Activated CD8-positive, alpha-beta memory T cell treated with anti-CD3 and anti-CD28 coated beads, Interleukin-2, amount 10 ng/mL, durations not matched to agents 7 days and 5 days (primary cell): ENCODE measurements at regions not wholly inside any gene's neighbourhood (a gene's known extent, or its start where the extent isn't known, plus 50 kb on each side); places are given as distances from the start of the nearest gene placed in this dataset.
"Not testable (repeated sequence)": the region's sequence is repeated elsewhere in the genome, so short reads cannot be mapped to it uniquely, and the experiment has no call there.

Experiments
- ATAC-seq: fragments of 150-1000 bp; cut with Tn5 transposase; one replicate; pipeline ENCODE4 v1.10.0; 2021; ENCODE audit warnings: moderate library complexity
- CTCF ChIA-PET: fragments of 350-600 bp; sonication (Branson Sonifier 250); formaldehyde crosslinking; loops from one replicate; lab custom pipeline; 2021; ENCODE audit warnings: antibody characterized with exemption; lab: Charles Lee
- DNase-seq: peaks from one replicate; pipeline ENCODE4 v3.0.0-alpha.2; 2020
- H3K27ac Mint-ChIP-seq: one replicate; pipeline ENCODE4 v1.8.0; 2021; ENCODE audit warnings: mild to moderate bottlenecking, mixed read lengths
- H3K27me3 Mint-ChIP-seq: one replicate; pipeline ENCODE4 v1.8.0; 2021; ENCODE audit warnings: mixed read lengths
- H3K36me3 Mint-ChIP-seq: one replicate; pipeline ENCODE4 v1.8.0; 2021; ENCODE audit warnings: mild to moderate bottlenecking, mixed read lengths
- H3K4me1 Mint-ChIP-seq: one replicate; pipeline ENCODE4 v1.8.0; 2021; ENCODE audit warnings: mixed read lengths
- H3K4me3 Mint-ChIP-seq: one replicate; pipeline ENCODE4 v1.8.0; 2021; ENCODE audit warnings: mild to moderate bottlenecking, moderate library complexity, mixed read lengths
- H3K9me3 Mint-ChIP-seq: one replicate; pipeline ENCODE4 v1.8.0; 2022; ENCODE audit warnings: low read depth, mixed read lengths

- Mint-ChIP-seq H3K27me3 (no peaks in the 10 kb centered on the region), H3K4me1 (no peaks in the 10 kb centered on the region), H3K27ac (no peak overlapping the region), H3K9me3 (peaks cover 4% of the 10 kb centered on the region), H3K36me3 (peaks cover 2% of the 10 kb centered on the region), H3K4me3 (no peak overlapping the region)
- CTCF ChIA-PET, result no interaction called here
- ATAC-seq (no peak), DNase-seq (no peak)
Observed at GRCh38 chr1:194044892-194045291, 858.5 kb upstream of the B3GALT2 start.

- Mint-ChIP-seq H3K4me3 (no peak overlapping the region), H3K36me3 (peaks cover 2% of the 10 kb centered on the region), H3K9me3 (peaks cover 4% of the 10 kb centered on the region), H3K27ac (no peak overlapping the region), H3K4me1 (no peaks in the 10 kb centered on the region), H3K27me3 (no peaks in the 10 kb centered on the region)
- CTCF ChIA-PET, result interaction anchor here (1.1 kb wide), 1 partner anchor 17 kb away, joined by 3 read pairs; no protein-coding TSS in a partner anchor
- ATAC-seq (no peak), DNase-seq (no peak)
Observed at GRCh38 chr1:194043984-194044755, 857.8 kb upstream of the B3GALT2 start.

GRCh38 chr1:194042736-194043135 is 856.3 kb upstream of the B3GALT2 start:
- no peak for DNase-seq
- Mint-ChIP-seq H3K4me1 (no peaks in the 10 kb centered on the region), H3K9me3 (peaks cover 4% of the 10 kb centered on the region), H3K36me3 (peaks cover 2% of the 10 kb centered on the region), H3K4me3 (no peak overlapping the region), H3K27ac (no peak overlapping the region), H3K27me3 (no peaks in the 10 kb centered on the region)
- CTCF ChIA-PET, result interaction anchor here (1.3 kb wide), 1 partner anchor 53 kb away, joined by 3 read pairs; no protein-coding TSS in a partner anchor
- no peak for ATAC-seq

GRCh38 chr1:194040496-194040895 is 854.1 kb upstream of the B3GALT2 start:
- H3K4me1 Mint-ChIP-seq, result no peaks in the 10 kb centered on the region
- CTCF ChIA-PET, result no interaction called here
- DNase-seq (no peak), ATAC-seq (no peak)
- H3K9me3 Mint-ChIP-seq, result peaks cover 2% of the 10 kb centered on the region
- no peak overlapping the region for H3K4me3 Mint-ChIP-seq
- H3K27ac Mint-ChIP-seq, result no peak overlapping the region
- no peaks in the 10 kb centered on the region for H3K27me3 Mint-ChIP-seq
- H3K36me3 Mint-ChIP-seq, result peaks cover 2% of the 10 kb centered on the region

GRCh38 chr1:194039578-194039977 is 853.2 kb upstream of the B3GALT2 start:
- Mint-ChIP-seq H3K4me1 (no peaks in the 10 kb centered on the region), H3K27ac (no peak overlapping the region), H3K36me3 (peaks cover 4% of the 10 kb centered on the region), H3K4me3 (no peak overlapping the region), H3K9me3 (peaks cover 3% of the 10 kb centered on the region), H3K27me3 (no peaks in the 10 kb centered on the region)
- DNase-seq, result no peak
- CTCF ChIA-PET, result no interaction called here
- ATAC-seq, result no peak

- Mint-ChIP-seq H3K9me3 (peaks cover 9% of the 10 kb centered on the region), H3K27ac (no peak overlapping the region), H3K4me3 (no peak overlapping the region), H3K27me3 (no peaks in the 10 kb centered on the region), H3K36me3 (peaks cover 7% of the 10 kb centered on the region), H3K4me1 (no peaks in the 10 kb centered on the region)
- CTCF ChIA-PET, result no interaction called here
- no peak for DNase-seq
- ATAC-seq, result no peak
Observed at GRCh38 chr1:194033646-194034045, 847.2 kb upstream of the B3GALT2 start.

- peaks cover 2% of the 10 kb centered on the region for H3K36me3 Mint-ChIP-seq
- H3K27me3 Mint-ChIP-seq, result no peaks in the 10 kb centered on the region
- ATAC-seq (no peak), DNase-seq (no peak)
- H3K4me1 Mint-ChIP-seq, result no peaks in the 10 kb centered on the region
- peaks cover 2% of the 10 kb centered on the region for H3K9me3 Mint-ChIP-seq
- CTCF ChIA-PET, result no interaction called here
- no peak overlapping the region for H3K27ac Mint-ChIP-seq
- no peak overlapping the region for H3K4me3 Mint-ChIP-seq
Observed at GRCh38 chr1:194028002-194028401, 841.6 kb upstream of the B3GALT2 start.

GRCh38 chr1:194026422-194026821 is 840.0 kb upstream of the B3GALT2 start:
- Mint-ChIP-seq H3K4me3 (no peak overlapping the region), H3K27ac (no peak overlapping the region), H3K36me3 (no peaks in the 10 kb centered on the region), H3K9me3 (peaks cover 2% of the 10 kb centered on the region), H3K4me1 (no peaks in the 10 kb centered on the region), H3K27me3 (no peaks in the 10 kb centered on the region)
- no peak for DNase-seq
- CTCF ChIA-PET, result no interaction called here
- no peak for ATAC-seq

- no peaks in the 10 kb centered on the region for H3K27me3 Mint-ChIP-seq
- no peak overlapping the region for H3K4me3 Mint-ChIP-seq
- DNase-seq, result no peak
- no peaks in the 10 kb centered on the region for H3K9me3 Mint-ChIP-seq
- ATAC-seq, result no peak
- CTCF ChIA-PET, result no interaction called here
- H3K36me3 Mint-ChIP-seq, result peaks cover under 1% of the 10 kb centered on the region
- no peak overlapping the region for H3K27ac Mint-ChIP-seq
- H3K4me1 Mint-ChIP-seq, result no peaks in the 10 kb centered on the region
Observed at GRCh38 chr1:194024659-194025058, 838.2 kb upstream of the B3GALT2 start.

- ATAC-seq (no peak), DNase-seq (no peak)
- Mint-ChIP-seq H3K4me1 (no peaks in the 10 kb centered on the region), H3K27me3 (no peaks in the 10 kb centered on the region), H3K9me3 (peaks cover 9% of the 10 kb centered on the region), H3K27ac (no peak overlapping the region), H3K36me3 (no peaks in the 10 kb centered on the region), H3K4me3 (no peak overlapping the region)
- CTCF ChIA-PET, result no interaction called here
Observed at GRCh38 chr1:194014014-194014413, 827.6 kb upstream of the B3GALT2 start.

GRCh38 chr1:194013561-194013960 is 827.1 kb upstream of the B3GALT2 start:
- Mint-ChIP-seq H3K36me3 (peaks cover 1% of the 10 kb centered on the region), H3K9me3 (peaks cover 10% of the 10 kb centered on the region), H3K4me3 (no peak overlapping the region), H3K4me1 (no peaks in the 10 kb centered on the region), H3K27me3 (no peaks in the 10 kb centered on the region), H3K27ac (no peak overlapping the region)
- ATAC-seq, result no peak
- CTCF ChIA-PET, result no interaction called here
- DNase-seq, result no peak

- no peak overlapping the region for H3K4me3 Mint-ChIP-seq
- H3K9me3 Mint-ChIP-seq, result peaks cover 5% of the 10 kb centered on the region
- H3K4me1 Mint-ChIP-seq, result no peaks in the 10 kb centered on the region
- no peaks in the 10 kb centered on the region for H3K27me3 Mint-ChIP-seq
- H3K27ac Mint-ChIP-seq, result no peak overlapping the region
- ATAC-seq, result no peak
- H3K36me3 Mint-ChIP-seq, result peaks cover 5% of the 10 kb centered on the region
- CTCF ChIA-PET, result no interaction called here
- DNase-seq, result no peak
Observed at GRCh38 chr1:194004146-194004545, 817.7 kb upstream of the B3GALT2 start.

- DNase-seq, H3K4me3 Mint-ChIP-seq, H3K27me3 Mint-ChIP-seq, H3K27ac Mint-ChIP-seq, ATAC-seq, H3K9me3 Mint-ChIP-seq, H3K36me3 Mint-ChIP-seq, CTCF ChIA-PET, H3K4me1 Mint-ChIP-seq: not testable (repeated sequence)
Observed at GRCh38 chr1:194001726-194002350, 815.4 kb upstream of the B3GALT2 start.

GRCh38 chr1:193988885-193989284 is 802.5 kb upstream of the B3GALT2 start:
- H3K36me3 Mint-ChIP-seq, result peaks cover 5% of the 10 kb centered on the region
- H3K9me3 Mint-ChIP-seq, result peaks cover 15% of the 10 kb centered on the region
- H3K27ac Mint-ChIP-seq, result no peak overlapping the region
- ATAC-seq (no peak), DNase-seq (no peak)
- CTCF ChIA-PET, result no interaction called here
- no peaks in the 10 kb centered on the region for H3K4me1 Mint-ChIP-seq
- no peaks in the 10 kb centered on the region for H3K27me3 Mint-ChIP-seq
- no peak overlapping the region for H3K4me3 Mint-ChIP-seq
